GM12891 (cell line): ENCODE measurements at regions not wholly inside any gene's neighbourhood (a gene's known extent, or its start where the extent isn't known, plus 50 kb on each side); places are given as distances from the start of the nearest gene placed in this dataset.

Source experiments
- PAX5 ChIP-seq: IDR thresholded peaks from 2 replicates; pipeline ENCODE4 v1.6.1; 2011; ENCODE audit warnings: low read length, moderate library complexity, mild to moderate bottlenecking; ENCODE audit not compliant: insufficient read depth, severe bottlenecking
- POLR2A ChIP-seq: IDR thresholded peaks from 2 replicates; pipeline ENCODE4 v1.6.1; 2011; ENCODE audit warnings: low read depth, low read length, control low read depth
- POLR2AphosphoS5 ChIP-seq: IDR thresholded peaks from 2 replicates; pipeline ENCODE4 v1.6.1; 2011; ENCODE audit warnings: low read depth, low read length, control low read depth
- POU2F2 ChIP-seq: IDR thresholded peaks from 2 replicates; pipeline ENCODE4 v1.6.1; 2011; ENCODE audit warnings: low read depth, mild to moderate bottlenecking, control low read depth, low read length, moderate library complexity
- SPI1 ChIP-seq: IDR thresholded peaks from 2 replicates; pipeline ENCODE4 v1.6.1; 2011; ENCODE audit warnings: low read depth, low read length, control low read depth
- TAF1 ChIP-seq: IDR thresholded peaks from 2 replicates; pipeline ENCODE4 v1.6.1; 2011; ENCODE audit warnings: low read depth, low read length, control low read depth

DNA sequence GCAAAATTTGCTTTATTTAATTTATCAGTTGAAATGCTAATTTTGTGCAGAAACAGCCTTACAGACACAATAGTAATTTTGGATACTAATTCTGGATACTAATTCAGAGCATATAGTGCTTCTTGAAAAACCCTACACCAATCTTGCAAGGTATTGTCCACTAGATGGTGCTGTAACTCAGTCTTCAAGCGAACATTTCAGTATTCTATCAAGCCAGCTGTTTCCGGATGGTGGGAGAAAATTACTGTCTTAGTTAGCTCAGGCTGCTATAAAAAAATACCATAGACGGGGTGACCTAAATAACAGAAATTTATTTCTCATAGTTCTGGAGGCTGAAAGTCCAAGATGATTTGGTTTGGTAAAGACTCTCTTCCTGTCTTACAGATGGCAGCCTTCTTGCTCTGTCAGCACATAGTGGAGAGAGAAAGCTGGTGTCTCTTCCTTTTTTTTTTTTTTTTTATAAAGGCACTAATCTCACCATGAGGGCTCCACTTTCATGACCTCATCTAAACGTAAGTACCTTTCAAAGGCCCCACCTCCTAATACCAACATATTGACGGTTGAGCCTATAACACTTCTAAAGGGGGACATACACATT lies 1306.5 kb upstream of the CDH9 start:
- TF ChIP-seq POLR2A: no peak
- no peak for TF ChIP-seq TAF1
- TF ChIP-seq POLR2AphosphoS5: no peak
- no peak for TF ChIP-seq SPI1
- TF ChIP-seq PAX5: no peak
- no peak for TF ChIP-seq POU2F2
